Erythroblast (primary cell): ENCODE measurements at regions not wholly inside any gene's neighbourhood (a gene's known extent, or its start where the extent isn't known, plus 50 kb on each side); places are given as distances from the start of the nearest gene placed in this dataset.

Experiments
- GATA1 ChIP-seq: IDR thresholded peaks from 2 replicates; pipeline ENCODE4 v1.6.1; 2011; ENCODE audit warnings: low read depth, mild to moderate bottlenecking, control low read depth, low read length, moderate library complexity
- POLR2A ChIP-seq: IDR thresholded peaks from 2 replicates; pipeline ENCODE4 v1.6.1; 2011; ENCODE audit warnings: mild to moderate bottlenecking, low read length

GRCh38 chr11:46181843-46182424 is 60.7 kb upstream of the PHF21A start:
- TF ChIP-seq POLR2A, result no peak
- TF ChIP-seq GATA1, result no peak
